ENCODE measurements at regions not wholly inside any gene's neighbourhood (a gene's known extent, or its start where the extent isn't known, plus 50 kb on each side); places are given as distances from the start of the nearest gene placed in this dataset.

DNA sequence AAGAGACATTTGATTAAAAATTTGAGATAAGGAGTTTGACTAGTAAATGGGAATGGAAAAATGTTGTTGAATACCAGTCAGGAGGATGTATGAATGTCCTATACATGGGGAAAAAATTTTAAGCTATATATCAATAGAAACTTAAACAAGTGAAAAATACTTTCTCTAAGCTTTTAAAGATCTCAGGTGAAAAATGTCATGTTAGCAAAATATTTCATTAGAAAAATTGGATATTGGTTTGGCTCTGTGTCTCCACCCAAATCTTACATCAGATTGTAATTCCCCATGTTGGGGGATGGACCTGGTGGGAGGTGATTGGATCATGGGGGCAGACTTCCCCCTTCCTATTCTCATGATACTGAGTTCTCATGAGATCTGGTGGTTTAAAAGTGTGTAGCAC is 279.6 kb upstream of the CADM2 start:
- TF ChIP-seq, protein P1, sequence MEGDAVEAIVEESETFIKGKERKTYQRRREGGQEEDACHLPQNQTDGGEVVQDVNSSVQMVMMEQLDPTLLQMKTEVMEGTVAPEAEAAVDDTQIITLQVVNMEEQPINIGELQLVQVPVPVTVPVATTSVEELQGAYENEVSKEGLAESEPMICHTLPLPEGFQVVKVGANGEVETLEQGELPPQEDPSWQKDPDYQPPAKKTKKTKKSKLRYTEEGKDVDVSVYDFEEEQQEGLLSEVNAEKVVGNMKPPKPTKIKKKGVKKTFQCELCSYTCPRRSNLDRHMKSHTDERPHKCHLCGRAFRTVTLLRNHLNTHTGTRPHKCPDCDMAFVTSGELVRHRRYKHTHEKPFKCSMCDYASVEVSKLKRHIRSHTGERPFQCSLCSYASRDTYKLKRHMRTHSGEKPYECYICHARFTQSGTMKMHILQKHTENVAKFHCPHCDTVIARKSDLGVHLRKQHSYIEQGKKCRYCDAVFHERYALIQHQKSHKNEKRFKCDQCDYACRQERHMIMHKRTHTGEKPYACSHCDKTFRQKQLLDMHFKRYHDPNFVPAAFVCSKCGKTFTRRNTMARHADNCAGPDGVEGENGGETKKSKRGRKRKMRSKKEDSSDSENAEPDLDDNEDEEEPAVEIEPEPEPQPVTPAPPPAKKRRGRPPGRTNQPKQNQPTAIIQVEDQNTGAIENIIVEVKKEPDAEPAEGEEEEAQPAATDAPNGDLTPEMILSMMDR (conservative IDR thresholded peaks at IDR 0.05), result no peak
- TF ChIP-seq ZFX (IDR thresholded peaks at IDR 0.05), result no peak
